Fibroblast of the conjunctiva (primary cell): ENCODE measurements at regions not wholly inside any gene's neighbourhood (a gene's known extent, or its start where the extent isn't known, plus 50 kb on each side); places are given as distances from the start of the nearest gene placed in this dataset.

Experiments used
- DNase-seq: peaks from one replicate; pipeline ENCODE4 v3.0.0-alpha.2; 2010; ENCODE audit warnings: low read depth

DNA sequence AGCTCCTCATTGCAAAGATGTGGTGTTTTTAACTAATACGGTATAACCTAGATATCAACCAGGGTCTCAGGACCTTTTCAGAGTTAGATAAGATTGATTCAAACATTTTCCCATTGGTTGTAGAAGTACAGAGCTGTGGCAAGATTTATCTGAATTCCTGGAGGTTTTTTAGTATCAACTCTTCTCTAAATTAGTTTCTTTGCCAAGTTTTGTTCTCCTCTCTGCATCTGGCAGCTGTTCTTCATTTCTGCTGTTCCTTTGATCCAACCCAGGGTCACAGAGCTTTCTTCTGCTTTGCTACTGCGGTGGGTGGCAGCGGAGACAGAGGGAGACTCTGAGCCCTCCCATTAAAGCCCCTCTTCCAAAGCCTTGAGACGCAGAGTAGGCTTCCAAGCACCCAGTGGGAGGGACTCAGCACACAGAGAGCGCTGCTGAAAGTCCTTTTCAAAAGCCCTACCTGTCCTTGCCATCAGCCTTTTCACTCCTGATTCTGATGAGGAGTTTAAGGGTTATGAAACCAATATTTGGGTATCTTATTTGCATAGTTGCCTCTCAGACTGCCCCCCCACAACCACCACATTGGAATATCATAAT lies 146.3 kb upstream of the EEPD1 start:
- DNase-seq = no peak

DNA sequence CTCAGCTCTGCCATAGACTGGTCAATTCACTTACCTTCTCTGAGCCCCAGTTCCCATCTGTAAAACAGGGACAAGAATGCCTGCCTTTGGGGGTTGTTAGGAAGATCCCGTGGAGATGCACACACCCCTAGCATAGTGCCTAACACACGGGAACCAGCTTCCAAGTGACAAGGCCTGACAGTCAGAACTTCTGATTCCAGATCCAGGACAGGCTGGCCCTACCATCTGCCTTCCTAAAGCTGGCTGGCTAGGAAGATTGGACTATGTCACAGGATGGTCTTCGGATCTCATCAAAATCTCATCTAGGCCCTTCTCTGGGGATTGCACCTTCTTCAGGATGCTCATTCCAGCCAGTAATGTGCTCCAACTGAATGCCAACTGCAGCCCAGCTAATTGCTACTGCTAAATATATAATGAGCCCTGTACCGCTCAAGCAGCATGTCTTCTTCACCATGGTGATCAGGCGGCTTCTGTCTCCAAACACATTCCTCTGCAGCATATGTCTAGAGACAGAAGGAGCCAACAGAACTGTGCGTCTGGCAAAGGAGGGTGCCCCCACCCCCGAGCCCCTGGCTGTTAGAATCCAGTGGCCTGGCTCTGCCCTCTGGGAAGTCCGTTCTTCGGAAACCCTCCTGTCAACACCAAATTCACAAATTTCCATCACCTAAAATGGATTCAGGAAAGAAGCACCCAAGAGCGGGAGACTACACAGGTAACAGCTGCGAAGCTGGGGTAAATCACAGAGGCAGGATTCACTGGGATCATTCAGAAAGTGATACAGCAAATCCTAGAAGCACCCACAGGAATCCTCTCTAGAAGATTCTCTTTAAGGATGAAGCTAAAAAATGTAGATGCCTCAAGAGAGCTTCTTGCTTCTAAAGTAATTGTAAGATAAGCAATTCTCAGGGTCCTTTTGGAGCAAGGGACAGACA lies 142.1 kb upstream of the EEPD1 start:
- no peak for DNase-seq

DNA sequence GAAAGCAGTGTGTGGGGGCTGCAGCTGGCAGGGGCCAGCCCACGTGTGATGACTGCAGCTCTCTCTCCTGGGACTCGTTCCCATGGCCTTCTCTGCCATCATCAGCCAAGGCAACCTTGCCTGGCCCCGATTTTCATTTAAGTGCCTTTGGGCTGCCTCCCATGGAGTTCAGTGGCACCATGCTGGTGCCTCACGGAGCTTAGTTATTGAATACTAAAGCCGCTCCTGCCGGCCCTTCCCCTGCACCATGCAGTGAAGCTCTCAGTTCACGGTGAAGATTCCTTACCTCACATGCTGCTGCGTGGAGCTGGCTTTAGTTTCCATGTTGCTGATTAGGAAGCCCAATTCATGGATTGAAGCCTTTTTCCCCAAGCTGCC lies 141.5 kb upstream of the EEPD1 start:
- no peak for DNase-seq

DNA sequence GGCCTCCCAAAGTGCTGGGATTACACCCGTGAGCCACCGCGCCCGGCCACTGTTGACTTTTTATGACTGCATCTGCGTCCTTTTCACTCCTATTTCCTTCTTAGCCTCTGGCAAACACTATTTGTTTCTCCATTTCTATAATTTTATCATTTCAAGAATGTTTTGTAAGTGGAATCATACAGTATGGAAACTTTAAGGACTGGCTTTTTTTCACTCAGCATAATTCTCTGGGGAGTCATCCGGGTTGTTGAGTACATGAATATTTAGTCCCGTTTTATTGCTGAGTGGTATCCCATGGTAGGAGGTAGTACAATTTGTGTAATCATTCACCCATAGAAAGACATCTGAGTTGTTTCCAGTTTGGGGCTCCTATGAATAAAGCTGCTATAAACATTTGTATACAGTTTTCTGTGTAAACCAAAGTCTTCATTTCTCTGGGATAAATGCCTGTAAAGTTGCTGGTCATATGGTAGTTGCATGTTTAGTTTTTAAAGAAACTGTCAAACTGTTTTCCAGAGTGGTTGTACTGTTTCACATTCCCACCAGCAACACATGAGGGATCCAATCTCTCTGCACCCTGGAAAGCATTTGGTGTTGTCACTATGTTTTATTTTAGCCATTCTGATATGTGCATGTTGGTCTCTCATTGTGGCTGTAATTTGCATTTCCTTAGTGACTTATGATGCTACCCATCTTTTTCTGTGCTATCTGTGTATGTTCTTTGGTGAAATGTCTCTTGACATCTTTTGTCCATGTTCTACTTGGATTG lies 139.6 kb upstream of the EEPD1 start:
- no peak for DNase-seq

DNA sequence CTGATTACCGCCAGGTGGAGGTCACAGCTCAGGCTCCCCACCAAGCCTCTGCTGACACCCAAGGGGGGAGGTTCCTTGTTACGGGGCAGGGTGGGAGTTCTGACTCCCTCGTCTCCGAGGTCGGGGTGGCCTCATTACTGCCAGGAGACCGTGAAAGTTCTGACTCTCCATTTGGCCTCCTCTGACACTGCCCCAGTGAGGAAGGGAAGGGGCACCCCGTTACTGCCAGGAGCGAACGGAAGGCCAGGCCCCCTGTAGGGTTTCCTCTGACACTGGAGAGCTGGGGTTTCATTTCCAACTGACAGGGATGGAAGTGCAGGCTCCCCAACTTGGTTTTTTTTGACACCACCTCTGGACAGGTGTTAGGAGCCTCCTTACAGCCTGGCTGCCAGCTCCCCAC lies 138.1 kb upstream of the EEPD1 start:
- no peak for DNase-seq

DNA sequence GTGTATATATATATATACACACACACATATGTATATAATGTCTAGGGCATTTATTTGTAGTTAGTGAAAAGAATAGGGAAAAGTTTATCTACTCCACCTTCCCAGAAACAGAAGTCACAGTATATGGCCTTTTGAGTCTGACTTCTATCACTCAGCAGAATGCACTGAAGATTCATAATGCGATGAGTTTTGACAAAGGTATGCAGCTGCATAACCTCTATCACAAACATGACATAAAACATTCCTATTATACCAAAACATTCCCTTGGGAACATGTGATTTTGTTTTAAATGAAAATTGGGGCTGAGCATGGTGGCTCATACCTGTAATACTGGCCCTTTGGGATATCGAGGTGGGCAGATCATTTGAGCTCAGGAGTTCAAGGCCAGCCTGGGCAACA lies 137.3 kb upstream of the EEPD1 start:
- no peak for DNase-seq

DNA sequence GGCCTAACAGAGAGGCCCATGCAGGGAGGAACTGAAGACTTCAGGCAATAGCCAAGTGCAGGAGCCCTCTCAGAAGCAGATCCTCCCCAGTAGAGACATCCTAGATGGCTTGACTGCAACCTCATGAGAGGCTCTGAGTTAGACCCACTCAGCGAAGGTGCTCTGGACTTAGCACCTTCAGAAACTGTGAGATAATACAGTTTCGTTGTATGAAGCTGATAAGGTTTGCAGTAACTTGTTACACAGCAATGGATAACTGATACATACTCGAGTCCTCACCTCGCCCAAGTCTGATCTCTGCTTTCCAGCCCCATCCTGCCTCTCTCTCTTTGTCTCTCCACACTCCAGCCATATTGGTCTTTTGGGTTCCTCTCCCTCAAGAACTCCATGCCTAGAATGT lies 136.4 kb upstream of the EEPD1 start:
- no peak for DNase-seq

DNA sequence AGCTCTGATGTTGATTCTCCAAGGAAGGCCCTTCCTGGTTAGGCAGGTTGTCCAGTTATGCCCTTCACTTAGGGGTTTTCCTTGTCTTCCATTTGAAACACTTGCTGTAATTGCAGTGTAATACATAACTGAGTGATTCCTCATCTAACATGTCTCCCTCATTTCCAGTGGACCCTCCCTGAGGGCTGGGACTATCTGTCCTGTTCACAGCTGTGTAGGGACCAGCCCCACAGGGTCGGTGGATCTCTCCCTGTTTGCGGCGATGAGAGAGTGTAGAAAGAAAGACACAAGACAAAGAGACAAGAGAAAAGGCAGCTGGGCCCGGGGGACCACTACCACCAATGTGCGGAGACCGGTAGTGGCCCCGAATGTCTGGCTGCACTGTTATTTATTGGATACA lies 135.9 kb upstream of the EEPD1 start:
- no peak for DNase-seq

DNA sequence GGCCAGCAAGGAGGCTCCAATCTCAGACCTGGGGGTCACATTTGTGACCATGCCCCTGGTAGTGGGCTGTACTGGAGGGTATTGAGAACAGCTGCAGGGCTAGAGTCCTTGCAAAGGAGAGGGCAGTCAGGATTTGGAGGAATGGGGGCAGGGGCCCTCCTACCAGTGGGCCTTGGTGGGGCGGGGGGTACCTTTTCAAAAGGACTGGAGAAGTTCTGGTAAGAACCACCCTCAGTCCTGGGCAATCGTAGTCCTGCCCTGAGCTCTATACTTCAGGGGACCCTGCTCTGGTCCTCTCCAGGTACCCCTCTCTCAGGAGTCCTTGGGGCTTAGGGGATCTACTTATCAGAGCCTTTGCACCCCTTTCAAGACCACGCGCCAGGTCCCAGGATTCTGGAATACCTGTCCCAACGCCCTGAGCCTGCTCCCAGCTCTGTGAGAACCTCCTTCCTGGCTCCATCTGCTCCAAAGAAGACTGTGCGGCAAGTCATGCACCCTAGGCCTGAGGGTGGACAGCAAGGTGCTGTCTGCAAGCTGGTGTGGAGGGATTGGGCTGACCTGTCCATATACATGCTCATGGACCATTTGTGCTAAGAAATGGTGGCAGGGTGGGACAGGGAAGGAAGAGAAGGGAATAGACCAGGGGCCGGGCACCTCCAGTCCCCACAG lies 134.1 kb upstream of the EEPD1 start:
- no peak for DNase-seq

DNA sequence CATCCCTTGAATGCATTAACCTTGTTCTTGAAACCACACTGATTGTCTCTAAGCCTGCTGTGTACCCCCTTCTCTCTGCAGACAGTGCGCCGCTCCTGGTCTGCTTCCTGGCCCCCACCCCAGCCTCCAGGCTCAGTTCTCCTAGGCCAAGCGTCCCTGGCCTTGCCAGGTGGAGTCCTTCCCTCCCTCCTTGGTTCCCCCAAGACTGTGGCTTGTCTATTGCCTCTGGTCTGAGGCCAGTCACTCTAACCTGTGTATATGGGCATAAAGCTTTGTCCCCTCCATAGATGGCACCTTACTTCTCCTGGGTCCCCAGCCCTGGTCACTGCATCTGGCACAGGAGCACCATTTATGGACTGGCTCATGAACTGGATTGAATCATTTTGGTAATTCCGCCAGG lies 133.5 kb upstream of the EEPD1 start:
- no peak for DNase-seq

DNA sequence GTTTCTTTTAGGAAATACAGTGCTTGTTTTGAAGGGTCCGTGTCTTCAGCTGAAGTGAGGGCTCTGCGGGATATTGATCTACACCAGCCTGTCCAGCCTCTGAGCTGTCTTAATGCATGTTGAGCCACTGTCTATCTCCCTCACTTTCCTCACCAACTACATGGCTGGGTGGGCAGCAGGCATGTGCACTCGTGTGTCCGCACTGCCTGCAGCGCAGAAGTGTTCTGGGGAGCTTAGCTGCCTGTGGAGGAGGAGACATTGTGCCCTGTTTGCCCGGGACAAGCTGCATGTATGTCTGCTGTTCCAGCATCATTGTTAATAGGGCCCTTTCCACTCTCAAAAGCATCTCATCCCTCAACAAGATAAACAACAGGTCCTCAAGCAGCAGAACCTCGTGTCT lies 133.1 kb upstream of the EEPD1 start:
- no peak for DNase-seq

DNA sequence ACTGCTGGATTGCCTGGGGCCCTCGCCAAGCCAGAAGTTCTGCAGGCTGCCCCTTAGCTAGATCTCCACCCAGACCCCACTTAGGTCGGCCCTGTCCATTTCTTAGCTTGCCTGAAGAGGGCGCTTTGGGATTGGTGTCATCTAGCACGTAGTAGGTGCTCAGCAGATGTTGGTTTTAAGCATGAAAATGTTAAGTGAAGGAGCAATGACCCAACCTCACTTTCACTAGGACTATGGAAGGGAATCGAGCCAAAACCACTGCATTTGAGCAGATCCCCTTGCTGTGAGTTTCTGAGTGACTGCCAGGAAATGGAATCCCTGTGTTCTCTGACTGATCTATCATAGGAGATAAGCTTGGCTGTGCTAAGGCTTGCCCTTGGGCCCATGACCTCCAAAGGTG lies 131.7 kb upstream of the EEPD1 start:
- DNase-seq = no peak

DNA sequence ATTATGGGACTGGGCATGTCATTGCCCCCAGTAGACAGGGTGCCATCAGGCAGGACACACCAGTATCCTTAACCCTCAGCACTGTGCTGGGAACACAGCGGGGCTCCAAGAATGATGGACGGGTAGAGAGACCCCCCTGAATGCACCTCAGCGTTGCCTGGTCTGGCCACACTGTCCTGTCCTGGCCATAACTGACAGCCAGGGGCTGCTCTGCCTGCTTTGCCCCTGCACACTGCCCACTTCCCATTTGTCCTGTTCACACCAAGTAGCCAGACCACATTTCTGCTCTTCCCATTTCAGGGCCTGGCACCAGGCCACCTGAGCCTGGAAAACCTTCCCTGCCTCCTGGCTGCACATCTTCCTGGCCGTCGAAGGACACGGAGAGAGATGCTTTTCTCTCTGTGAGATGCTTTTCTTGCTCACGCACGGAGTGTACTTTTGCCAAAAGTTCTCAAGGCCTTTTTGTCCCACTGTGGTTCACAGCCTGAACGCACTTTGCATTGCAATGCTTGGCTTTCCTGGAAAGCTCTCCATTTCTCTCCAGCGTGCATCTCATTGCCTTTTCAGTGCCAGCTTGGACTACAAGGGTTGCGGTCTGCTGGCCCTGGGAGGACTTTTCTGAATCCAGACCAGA lies 131.0 kb upstream of the EEPD1 start:
- no peak for DNase-seq

DNA sequence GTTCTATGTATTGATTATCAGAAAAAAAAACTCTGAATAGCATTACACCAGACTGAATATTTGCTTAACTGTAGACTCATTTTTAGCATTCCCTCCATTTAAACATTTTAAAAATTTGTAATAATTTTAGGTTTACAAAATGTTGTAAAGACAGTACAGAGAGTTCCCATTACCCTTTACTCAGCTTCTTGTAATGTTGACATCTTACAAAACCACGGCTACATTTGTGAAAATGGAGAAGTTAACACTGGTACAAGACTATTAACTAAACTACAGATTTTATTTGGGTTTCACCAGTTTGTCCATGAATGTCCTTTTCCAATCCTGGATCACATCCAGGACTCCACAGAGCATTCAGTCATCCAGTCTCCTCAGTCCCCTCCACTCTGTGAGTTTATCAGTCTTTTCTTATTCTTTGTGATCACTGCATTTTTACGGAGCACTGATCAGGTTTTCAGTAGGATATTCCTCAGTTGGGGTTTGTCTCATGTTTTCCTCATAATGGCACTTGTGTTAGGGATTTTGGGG lies 130.0 kb upstream of the EEPD1 start:
- DNase-seq = no peak

DNA sequence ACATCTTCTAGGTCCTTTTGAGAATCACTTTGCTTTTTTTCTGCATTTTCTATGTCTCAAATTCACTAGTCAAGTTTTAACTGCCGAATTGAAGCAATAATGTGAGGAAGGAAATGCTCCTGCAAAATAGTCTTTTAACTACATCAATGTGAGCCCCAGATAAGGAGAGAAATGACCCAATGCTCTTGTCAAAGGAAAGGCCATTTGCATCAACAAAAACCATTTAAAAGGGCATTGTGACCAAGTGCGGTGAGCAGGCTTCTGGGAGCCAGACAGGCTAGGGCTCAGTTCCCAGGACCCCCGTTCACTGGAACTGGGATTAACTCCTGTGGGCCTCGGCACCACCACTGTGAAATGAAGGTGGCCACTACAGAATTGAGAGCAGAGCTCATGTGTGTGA lies 127.9 kb upstream of the EEPD1 start:
- no peak for DNase-seq

DNA sequence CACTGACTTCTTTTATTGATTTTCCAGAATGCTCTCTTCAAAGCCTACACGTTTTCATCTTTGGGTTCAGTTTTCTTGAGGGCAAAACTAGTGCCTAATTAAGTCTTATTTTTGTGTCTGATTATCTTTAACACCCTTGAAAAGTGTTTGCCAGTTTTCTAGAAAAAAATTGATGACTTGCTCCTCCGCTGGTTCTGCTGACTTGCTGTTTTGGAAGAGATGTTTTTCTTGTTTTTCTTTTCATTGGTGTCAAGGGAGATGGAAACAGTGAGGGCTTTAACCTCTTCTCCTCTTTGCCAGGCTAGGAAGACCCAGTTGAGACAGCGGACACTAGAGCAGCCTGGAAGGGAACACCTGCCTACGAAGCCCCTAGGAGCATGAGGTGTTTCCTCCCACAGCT lies 123.7 kb upstream of the EEPD1 start:
- no peak for DNase-seq

DNA sequence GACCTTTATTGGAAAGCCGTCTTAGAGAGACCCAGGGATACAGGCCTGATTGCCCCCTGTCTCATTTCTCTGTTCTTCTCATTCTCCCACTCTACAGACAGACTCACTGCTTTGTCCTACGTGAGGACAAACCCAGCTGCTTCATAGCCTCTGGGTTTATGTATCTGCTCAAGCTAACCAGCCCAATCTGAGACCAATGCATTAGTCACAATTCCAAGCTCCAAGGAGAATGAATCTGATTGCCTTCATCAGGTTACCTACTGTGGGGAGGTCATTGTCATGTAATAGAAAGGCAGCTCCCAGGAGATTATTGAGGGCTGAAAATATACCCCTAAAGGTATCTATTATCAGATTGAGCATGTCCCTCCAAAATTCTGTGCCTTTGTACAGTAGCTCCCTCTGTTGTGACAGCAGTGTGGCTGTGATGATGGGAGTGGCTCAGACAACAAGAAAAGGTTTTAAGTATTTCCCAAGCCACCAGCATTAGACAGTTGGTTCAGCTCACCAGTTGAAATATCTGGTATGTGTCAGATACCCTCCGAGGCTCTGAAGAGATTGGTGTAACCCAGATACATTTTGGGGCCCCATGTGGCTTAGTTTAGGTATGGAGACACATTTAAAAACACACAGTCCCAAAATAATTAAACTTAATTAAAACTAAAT lies 123.1 kb upstream of the EEPD1 start:
- DNase-seq = no peak

DNA sequence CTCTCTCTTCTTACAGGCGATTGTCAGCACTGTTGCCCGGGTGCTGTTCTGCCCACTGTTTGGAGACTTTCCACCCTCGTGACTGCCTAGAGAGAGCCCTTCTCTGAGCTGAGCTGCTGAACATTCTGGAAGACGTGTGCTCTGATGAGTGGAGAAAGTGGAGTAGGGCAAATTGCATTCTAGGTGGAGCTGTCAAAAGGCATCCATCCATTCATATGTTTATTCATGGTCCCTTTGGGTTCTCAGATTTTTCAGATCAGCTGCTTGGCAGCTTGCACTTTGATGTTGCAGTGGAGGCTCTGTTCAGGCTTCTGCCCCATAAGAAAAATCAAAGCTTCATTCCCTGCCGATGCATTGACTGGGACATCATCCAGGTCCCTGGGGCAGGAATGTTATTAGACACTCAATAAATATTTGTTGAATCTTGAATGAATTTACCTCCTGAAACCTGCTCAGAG lies 120.7 kb upstream of the EEPD1 start:
- no peak for DNase-seq

DNA sequence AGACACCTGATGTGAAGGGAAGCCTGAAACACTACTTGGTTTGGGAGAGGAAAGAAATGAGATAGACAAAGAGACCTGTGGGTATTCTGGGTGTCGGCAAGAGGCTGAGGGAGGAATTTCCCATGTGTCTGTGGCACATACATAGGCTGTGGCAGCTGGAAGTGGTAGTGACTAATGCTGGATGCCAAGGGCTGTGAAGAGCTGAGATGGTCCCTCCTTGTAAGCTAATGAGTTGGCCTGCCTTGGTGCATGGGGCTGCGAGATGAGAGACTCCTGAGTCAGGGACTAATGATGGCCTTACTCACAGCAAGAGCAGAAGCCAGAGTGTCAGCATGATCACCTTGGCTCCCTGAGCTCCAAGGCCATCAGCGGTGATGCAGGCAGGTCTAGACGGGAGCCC lies 119.0 kb upstream of the EEPD1 start:
- no peak for DNase-seq

DNA sequence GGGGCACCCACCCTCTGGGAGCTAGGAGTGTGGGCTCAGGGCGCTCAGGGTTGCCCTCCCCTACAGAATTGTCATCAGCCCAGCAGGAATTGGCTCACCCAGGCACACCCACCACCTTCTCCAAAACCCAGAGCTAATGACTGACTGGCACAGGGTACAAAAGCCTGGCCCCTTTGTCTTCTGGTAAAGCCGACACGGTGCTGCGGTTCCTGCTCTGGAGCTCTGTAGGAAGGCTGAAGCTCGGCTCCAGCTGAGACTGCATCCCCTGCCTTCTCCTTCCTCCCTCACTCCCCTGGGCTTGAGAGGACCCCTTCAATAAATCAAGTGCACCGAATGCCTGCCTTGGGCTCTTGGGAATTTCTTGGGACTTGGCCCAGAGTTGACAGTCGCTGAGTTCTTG lies 117.9 kb upstream of the EEPD1 start:
- no peak for DNase-seq

DNA sequence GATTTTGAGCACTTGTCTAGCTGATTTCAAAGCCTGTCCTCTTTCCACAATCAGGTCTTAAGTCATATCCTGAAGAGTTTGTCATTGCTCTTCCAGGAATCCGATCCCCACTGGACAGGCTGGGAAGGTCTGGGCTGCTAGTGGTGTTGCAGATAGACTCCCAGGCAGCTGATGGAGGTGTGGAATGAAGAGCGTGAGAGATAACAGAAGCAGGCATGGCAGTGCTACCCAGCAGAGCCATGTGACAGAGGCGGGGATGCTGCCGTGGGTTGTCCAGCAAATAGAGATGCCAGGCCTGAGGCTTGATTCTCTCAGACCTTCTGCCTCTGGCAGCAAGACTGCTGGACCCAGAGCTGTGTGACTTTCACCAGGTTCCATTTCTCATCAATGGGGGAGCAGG lies 116.5 kb upstream of the EEPD1 start:
- no peak for DNase-seq
